ENCODE measurements at regions not wholly inside any gene's neighbourhood (a gene's known extent, or its start where the extent isn't known, plus 50 kb on each side); places are given as distances from the start of the nearest gene placed in this dataset.

- DNase-seq (ENCODE audit: low spot score) = peak; percentile 71
Observed at GRCh38 chrX:2608638-2609430, 82.3 kb upstream of the CD99 start.

GRCh38 chrX:2607113-2607512, 84.0 kb upstream of the CD99 start:
- DNase-seq (ENCODE audit: low spot score) = no peak

- DNase-seq (ENCODE audit: low spot score) = no peak
Observed at GRCh38 chrX:2600564-2600963, 90.5 kb upstream of the CD99 start.

GRCh38 chrX:2596555-2597255, 94.4 kb upstream of the CD99 start:
- DNase-seq (ENCODE audit: low spot score) = no peak

GRCh38 chrX:2596045-2596444, 95.0 kb upstream of the CD99 start:
- DNase-seq (ENCODE audit: low spot score) = no peak

- no peak for DNase-seq (ENCODE audit: low spot score)
Observed at GRCh38 chrX:2595258-2595657, 94.5 kb upstream of the DHRSX start.

GRCh38 chrX:2594491-2594890, 93.7 kb upstream of the DHRSX start:
- no peak for DNase-seq (ENCODE audit: low spot score)

GRCh38 chrX:2592279-2592678, 91.5 kb upstream of the DHRSX start:
- no peak for DNase-seq (ENCODE audit: low spot score)

- no peak for DNase-seq (ENCODE audit: low spot score)
Observed at GRCh38 chrX:2589186-2590020, 88.6 kb upstream of the DHRSX start.

- no peak for DNase-seq (ENCODE audit: low spot score)
Observed at GRCh38 chrX:2588049-2588448, 87.3 kb upstream of the DHRSX start.

- DNase-seq (ENCODE audit: low spot score) = no peak
Observed at GRCh38 chrX:2587146-2587545, 86.4 kb upstream of the DHRSX start.

GRCh38 chrX:2585158-2585470, 84.3 kb upstream of the DHRSX start:
- DNase-seq (ENCODE audit: low spot score) = no peak

- no peak for DNase-seq (ENCODE audit: low spot score)
Observed at GRCh38 chrX:2584251-2585157, 83.7 kb upstream of the DHRSX start.

GRCh38 chrX:2583194-2584162, 82.7 kb upstream of the DHRSX start:
- no peak for DNase-seq (ENCODE audit: low spot score)

- DNase-seq (ENCODE audit: low spot score) = no peak
Observed at GRCh38 chrX:2582667-2583066, 81.9 kb upstream of the DHRSX start.

GRCh38 chrX:2581296-2581695, 80.5 kb upstream of the DHRSX start:
- DNase-seq (ENCODE audit: low spot score) = no peak

GRCh38 chrX:2578864-2579263, 78.1 kb upstream of the DHRSX start:
- no peak for DNase-seq (ENCODE audit: low spot score)

GRCh38 chrX:2577844-2578466, 77.2 kb upstream of the DHRSX start:
- peak; percentile 31 for DNase-seq (ENCODE audit: low spot score)

GRCh38 chrX:2576793-2577192, 76.0 kb upstream of the DHRSX start:
- DNase-seq (ENCODE audit: low spot score) = no peak

- DNase-seq (ENCODE audit: low spot score) = no peak
Observed at GRCh38 chrX:2574271-2574670, 73.5 kb upstream of the DHRSX start.

Data from H4 (cell line).